Vagina (tissue), 2 donors: ENCODE measurements at regions not wholly inside any gene's neighbourhood (a gene's known extent, or its start where the extent isn't known, plus 50 kb on each side); places are given as distances from the start of the nearest gene placed in this dataset.

Experiments
- DNase-seq, 2 donors: peaks; one replicate each; pipeline ENCODE4 v3.0.0-alpha.2; 2017; ENCODE audit errors: extremely low spot score in 2 of 2
- H3K27ac ChIP-seq: fragments of 200-600 bp; sonication (generic); one replicate; pipeline ENCODE4 v1.5.1; 2019
- H3K27me3 ChIP-seq: fragments of 200-600 bp; sonication (generic); one replicate; pipeline ENCODE4 v1.5.1; 2019
- H3K36me3 ChIP-seq, 2 donors: fragments of 200-600 bp; sonication (generic); one replicate each; pipeline ENCODE4 v1.5.1; 2017 to 2019
- H3K4me1 ChIP-seq: fragments of 200-600 bp; sonication (generic); one replicate; pipeline ENCODE4 v1.5.1; 2019
- H3K4me3 ChIP-seq, 2 donors: fragments of 200-600 bp; sonication (generic); 1 replicate in 1 of 2; 2 replicates in 1 of 2; pipeline ENCODE4 v1.5.1; 2016 to 2019
- H3K9me3 ChIP-seq: fragments of 200-600 bp; sonication (generic); one replicate; pipeline ENCODE4 v1.5.1; 2019
- POLR2A ChIP-seq, 2 donors: fragments of 450-650 bp; IDR thresholded peaks; one replicate each; pipeline ENCODE4 v1.6.1; 2017; ENCODE audit warnings: antibody characterized with exemption in 2 of 2, mild to moderate bottlenecking in 2 of 2, moderate library complexity in 2 of 2
- POLR2AphosphoS5 ChIP-seq, 2 donors: sonication (generic); formaldehyde crosslinking; IDR thresholded peaks; one replicate each; pipeline ENCODE4 v1.9.0; 2017; ENCODE audit warnings: antibody characterized with exemption in 2 of 2, mild to moderate bottlenecking in 2 of 2, low read depth in 1 of 2; ENCODE audit not compliant: insufficient read depth in 1 of 2
- intact Hi-C: fragments of 100-400 bp; cut with DNase I; formaldehyde crosslinking; loops from one replicate; pipeline ENCODE4 v1.15.1; 2023
- TF ChIP-seq, protein P1 (sequence below), 3 experiments: fragments of 450-650 bp in 2 of 3; fragments of 200-600 bp in 1 of 3; sonication (generic) in 1 of 3; IDR thresholded peaks; one replicate each; pipeline ENCODE4 v1.5.1; 2017 to 2019; ENCODE audit warnings: antibody characterized with exemption in 3 of 3, mild to moderate bottlenecking in 2 of 3, moderate library complexity in 2 of 3

GRCh38 chr2:126990200-126990599 lies 91.5 kb downstream of the TEX51 start:
- intact Hi-C loops, result no loop called here
- Histone ChIP-seq H3K27ac (no peak overlapping the region), H3K4me1 (no peaks in the 10 kb centered on the region), H3K9me3 (no peaks in the 10 kb centered on the region), H3K36me3 (no peaks in the 10 kb centered on the region), H3K27me3 (no peaks in the 10 kb centered on the region), H3K4me3 (no peak overlapping the region)
- no peak for TF ChIP-seq POLR2AphosphoS5 (IDR thresholded peaks at IDR 0.05; ENCODE audit: insufficient read depth in 1 of 2, low read depth in 1 of 2)
- TF ChIP-seq, protein P1, sequence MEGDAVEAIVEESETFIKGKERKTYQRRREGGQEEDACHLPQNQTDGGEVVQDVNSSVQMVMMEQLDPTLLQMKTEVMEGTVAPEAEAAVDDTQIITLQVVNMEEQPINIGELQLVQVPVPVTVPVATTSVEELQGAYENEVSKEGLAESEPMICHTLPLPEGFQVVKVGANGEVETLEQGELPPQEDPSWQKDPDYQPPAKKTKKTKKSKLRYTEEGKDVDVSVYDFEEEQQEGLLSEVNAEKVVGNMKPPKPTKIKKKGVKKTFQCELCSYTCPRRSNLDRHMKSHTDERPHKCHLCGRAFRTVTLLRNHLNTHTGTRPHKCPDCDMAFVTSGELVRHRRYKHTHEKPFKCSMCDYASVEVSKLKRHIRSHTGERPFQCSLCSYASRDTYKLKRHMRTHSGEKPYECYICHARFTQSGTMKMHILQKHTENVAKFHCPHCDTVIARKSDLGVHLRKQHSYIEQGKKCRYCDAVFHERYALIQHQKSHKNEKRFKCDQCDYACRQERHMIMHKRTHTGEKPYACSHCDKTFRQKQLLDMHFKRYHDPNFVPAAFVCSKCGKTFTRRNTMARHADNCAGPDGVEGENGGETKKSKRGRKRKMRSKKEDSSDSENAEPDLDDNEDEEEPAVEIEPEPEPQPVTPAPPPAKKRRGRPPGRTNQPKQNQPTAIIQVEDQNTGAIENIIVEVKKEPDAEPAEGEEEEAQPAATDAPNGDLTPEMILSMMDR (IDR thresholded peaks at IDR 0.05), result no peak
- TF ChIP-seq POLR2A (IDR thresholded peaks at IDR 0.05), result no peak
- DNase-seq, result peak in 1 of 2 donors; percentile 71

GRCh38 chr2:126990605-126991532 lies 92.2 kb downstream of the TEX51 start:
- H3K9me3 ChIP-seq, result no peaks in the 10 kb centered on the region
- intact Hi-C loops, result no loop called here
- no peak overlapping the region for H3K4me3 ChIP-seq
- no peaks in the 10 kb centered on the region for H3K27me3 ChIP-seq
- DNase-seq, result no peak
- H3K4me1 ChIP-seq, result no peaks in the 10 kb centered on the region
- TF ChIP-seq, protein P1 (IDR thresholded peaks at IDR 0.05), result no peak
- TF ChIP-seq POLR2AphosphoS5 (IDR thresholded peaks at IDR 0.05; ENCODE audit: insufficient read depth in 1 of 2, low read depth in 1 of 2) (no peak), POLR2A (IDR thresholded peaks at IDR 0.05) (no peak)
- H3K36me3 ChIP-seq, result no peaks in the 10 kb centered on the region
- no peak overlapping the region for H3K27ac ChIP-seq

GRCh38 chr2:126994340-126994777 lies 95.7 kb downstream of the TEX51 start:
- TF ChIP-seq POLR2AphosphoS5 (IDR thresholded peaks at IDR 0.05; ENCODE audit: insufficient read depth in 1 of 2, low read depth in 1 of 2) (no peak), POLR2A (IDR thresholded peaks at IDR 0.05) (no peak)
- TF ChIP-seq, protein P1 (IDR thresholded peaks at IDR 0.05), result no peak

GRCh38 chr2:126995621-126996377 lies 97.1 kb downstream of the TEX51 start:
- H3K4me1 ChIP-seq, result no peaks in the 10 kb centered on the region
- H3K36me3 ChIP-seq, result no peaks in the 10 kb centered on the region
- no peaks in the 10 kb centered on the region for H3K27me3 ChIP-seq
- intact Hi-C loops, result no loop called here
- no peaks in the 10 kb centered on the region for H3K9me3 ChIP-seq
- TF ChIP-seq POLR2AphosphoS5 (IDR thresholded peaks at IDR 0.05; ENCODE audit: insufficient read depth in 1 of 2, low read depth in 1 of 2) (no peak), POLR2A (IDR thresholded peaks at IDR 0.05) (no peak)
- TF ChIP-seq, protein P1 (IDR thresholded peaks at IDR 0.05), result no peak
- H3K27ac ChIP-seq, result no peak overlapping the region
- no peak for DNase-seq
- no peak overlapping the region for H3K4me3 ChIP-seq

More at GRCh38 chr2:126994340-126994777, 95.7 kb downstream of the TEX51 start:
- H3K27me3 ChIP-seq, result no peaks in the 10 kb centered on the region
- no peaks in the 10 kb centered on the region for H3K36me3 ChIP-seq
- no peaks in the 10 kb centered on the region for H3K9me3 ChIP-seq
- H3K4me3 ChIP-seq, result no peak overlapping the region
- no peak overlapping the region for H3K27ac ChIP-seq
- DNase-seq, result no peak
- intact Hi-C loops, result no loop called here
- no peaks in the 10 kb centered on the region for H3K4me1 ChIP-seq
